Chondrocyte (in vitro differentiated cells): ENCODE measurements at regions not wholly inside any gene's neighbourhood (a gene's known extent, or its start where the extent isn't known, plus 50 kb on each side); places are given as distances from the start of the nearest gene placed in this dataset.

Experiments
- DNase-seq: peaks from one replicate; pipeline ENCODE4 v3.0.0; 2021; ENCODE audit warnings: mixed read lengths, low spot score
- H3K27ac Mint-ChIP-seq: one replicate; pipeline ENCODE4 v1.8.0; 2021; ENCODE audit warnings: mild to moderate bottlenecking, moderate library complexity, mixed read lengths; ENCODE audit not compliant: unreplicated experiment
- H3K27me3 Mint-ChIP-seq: 2 replicates; pipeline ENCODE4 v1.8.0; 2021; ENCODE audit warnings: low read depth, mixed read lengths
- H3K36me3 Mint-ChIP-seq: 2 replicates; pipeline ENCODE4 v1.8.0; 2021; ENCODE audit warnings: low read depth, mixed read lengths
- H3K4me1 Mint-ChIP-seq: 2 replicates; pipeline ENCODE4 v1.8.0; 2021; ENCODE audit warnings: low read depth, mild to moderate bottlenecking, mixed read lengths
- H3K4me3 Mint-ChIP-seq: one replicate; pipeline ENCODE4 v1.8.0; 2021; ENCODE audit warnings: mild to moderate bottlenecking, moderate library complexity, mixed read lengths; ENCODE audit not compliant: unreplicated experiment
- H3K9me3 Mint-ChIP-seq: 2 replicates; pipeline ENCODE4 v1.8.0; 2021; ENCODE audit warnings: low read depth, mixed read lengths
- TF ChIP-seq, protein P1 (sequence below): fragments of 200-600 bp; sonication (generic); IDR thresholded peaks from 2 replicates; pipeline ENCODE4 v1.5.0; 2021; ENCODE audit warnings: antibody characterized with exemption, mild to moderate bottlenecking, moderate library complexity

GRCh38 chr17:73777131-73777449, 132.8 kb upstream of the SDK2 start:
- H3K27me3 Mint-ChIP-seq, result peaks cover 26% of the 10 kb centered on the region
- no peaks in the 10 kb centered on the region for H3K36me3 Mint-ChIP-seq
- no peaks in the 10 kb centered on the region for H3K9me3 Mint-ChIP-seq
- no peak overlapping the region for H3K4me3 Mint-ChIP-seq
- TF ChIP-seq, protein P1, sequence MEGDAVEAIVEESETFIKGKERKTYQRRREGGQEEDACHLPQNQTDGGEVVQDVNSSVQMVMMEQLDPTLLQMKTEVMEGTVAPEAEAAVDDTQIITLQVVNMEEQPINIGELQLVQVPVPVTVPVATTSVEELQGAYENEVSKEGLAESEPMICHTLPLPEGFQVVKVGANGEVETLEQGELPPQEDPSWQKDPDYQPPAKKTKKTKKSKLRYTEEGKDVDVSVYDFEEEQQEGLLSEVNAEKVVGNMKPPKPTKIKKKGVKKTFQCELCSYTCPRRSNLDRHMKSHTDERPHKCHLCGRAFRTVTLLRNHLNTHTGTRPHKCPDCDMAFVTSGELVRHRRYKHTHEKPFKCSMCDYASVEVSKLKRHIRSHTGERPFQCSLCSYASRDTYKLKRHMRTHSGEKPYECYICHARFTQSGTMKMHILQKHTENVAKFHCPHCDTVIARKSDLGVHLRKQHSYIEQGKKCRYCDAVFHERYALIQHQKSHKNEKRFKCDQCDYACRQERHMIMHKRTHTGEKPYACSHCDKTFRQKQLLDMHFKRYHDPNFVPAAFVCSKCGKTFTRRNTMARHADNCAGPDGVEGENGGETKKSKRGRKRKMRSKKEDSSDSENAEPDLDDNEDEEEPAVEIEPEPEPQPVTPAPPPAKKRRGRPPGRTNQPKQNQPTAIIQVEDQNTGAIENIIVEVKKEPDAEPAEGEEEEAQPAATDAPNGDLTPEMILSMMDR, result peak; percentile 26
- no peak for DNase-seq
- H3K4me1 Mint-ChIP-seq, result peaks cover 28% of the 10 kb centered on the region
- no peak overlapping the region for H3K27ac Mint-ChIP-seq

- H3K27me3 Mint-ChIP-seq, result peaks cover 46% of the 10 kb centered on the region
Observed at GRCh38 chr17:73782231-73782630, 138.0 kb upstream of the SDK2 start.

GRCh38 chr17:73782641-73783381, 138.6 kb upstream of the SDK2 start:
- H3K4me1 Mint-ChIP-seq, result no peaks in the 10 kb centered on the region
- no peak for DNase-seq
- H3K4me3 Mint-ChIP-seq, result no peak overlapping the region
- peaks cover 50% of the 10 kb centered on the region for H3K27me3 Mint-ChIP-seq
- TF ChIP-seq, protein P1, result no peak
- H3K9me3 Mint-ChIP-seq, result no peaks in the 10 kb centered on the region
- H3K36me3 Mint-ChIP-seq, result peaks cover 2% of the 10 kb centered on the region
- H3K27ac Mint-ChIP-seq, result no peak overlapping the region

More at GRCh38 chr17:73782231-73782630, 138.0 kb upstream of the SDK2 start:
- Mint-ChIP-seq H3K9me3 (no peaks in the 10 kb centered on the region), H3K36me3 (peaks cover 2% of the 10 kb centered on the region), H3K27ac (no peak overlapping the region), H3K4me3 (no peak overlapping the region), H3K4me1 (peaks cover 4% of the 10 kb centered on the region)
- no peak for DNase-seq
- TF ChIP-seq, protein P1, result no peak

DNA sequence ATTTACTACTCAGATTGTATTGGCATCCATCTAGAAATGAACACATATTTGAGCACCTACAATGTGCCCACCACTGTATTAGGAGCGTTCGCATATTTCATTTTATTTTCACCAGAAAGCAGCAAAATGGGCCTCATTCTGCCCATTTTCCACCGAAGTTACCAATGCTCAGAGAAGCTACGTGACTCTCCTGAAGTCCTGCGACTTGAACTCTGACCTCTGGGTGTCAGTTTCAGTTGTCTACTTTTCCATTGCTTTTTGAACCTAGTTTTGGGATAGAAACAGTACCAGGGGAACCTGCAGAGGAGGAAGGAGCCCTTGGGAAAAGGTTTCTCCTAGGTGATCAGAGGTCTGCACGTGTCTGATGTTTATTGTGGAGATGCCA, 139.1 kb upstream of the SDK2 start:
- Mint-ChIP-seq H3K27me3 (peaks cover 56% of the 10 kb centered on the region), H3K4me3 (no peak overlapping the region), H3K36me3 (peaks cover 2% of the 10 kb centered on the region), H3K9me3 (peaks cover 1% of the 10 kb centered on the region), H3K4me1 (no peaks in the 10 kb centered on the region), H3K27ac (no peak overlapping the region)
- DNase-seq, result no peak
- TF ChIP-seq, protein P1, result no peak

- H3K4me1 Mint-ChIP-seq, result no peaks in the 10 kb centered on the region
- H3K4me3 Mint-ChIP-seq, result no peak overlapping the region
- H3K27me3 Mint-ChIP-seq, result peaks cover 63% of the 10 kb centered on the region
- H3K27ac Mint-ChIP-seq, result no peak overlapping the region
- TF ChIP-seq, protein P1, result no peak
- DNase-seq, result no peak
- H3K9me3 Mint-ChIP-seq, result peaks cover 3% of the 10 kb centered on the region
- peaks cover 2% of the 10 kb centered on the region for H3K36me3 Mint-ChIP-seq
Observed at GRCh38 chr17:73783945-73784603, 139.8 kb upstream of the SDK2 start.
